Dedifferentiated amniotic fluid mesenchymal stem cell (primary cell): ENCODE measurements at regions not wholly inside any gene's neighbourhood (a gene's known extent, or its start where the extent isn't known, plus 50 kb on each side); places are given as distances from the start of the nearest gene placed in this dataset.
"Not testable (repeated sequence)": the region's sequence is repeated elsewhere in the genome, so short reads cannot be mapped to it uniquely, and the experiment has no call there.

Source experiments
- DNase-seq: peaks from one replicate; pipeline ENCODE4 v3.0.0-alpha.2; 2016; ENCODE audit errors: extremely low spot score

- peak; percentile 15 for DNase-seq
Observed at GRCh38 chrX:44785652-44786051, 58.2 kb upstream of the DUSP21 start.

DNA sequence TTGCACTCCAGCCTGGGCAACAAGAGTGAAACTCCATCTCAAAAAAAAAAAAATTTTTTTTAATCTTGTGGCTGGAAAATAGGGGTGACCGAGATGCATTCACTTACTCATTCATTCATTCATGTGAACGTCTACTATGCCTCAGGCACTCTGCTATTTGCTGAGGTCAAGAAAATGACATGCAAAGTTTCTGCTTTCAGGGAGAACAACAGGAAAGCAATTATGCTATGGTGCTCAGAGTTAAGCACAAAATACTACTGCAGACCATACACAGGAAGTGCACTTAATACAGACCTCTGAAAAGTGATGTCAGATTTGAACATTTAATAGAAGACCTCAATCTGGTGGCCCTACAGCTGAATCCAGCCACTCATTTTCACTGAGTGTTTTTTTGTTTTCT lies 59.6 kb upstream of the DUSP21 start:
- DNase-seq: no peak

- no peak for DNase-seq
Observed at GRCh38 chrX:44778254-44778653, 65.6 kb upstream of the DUSP21 start.

DNA sequence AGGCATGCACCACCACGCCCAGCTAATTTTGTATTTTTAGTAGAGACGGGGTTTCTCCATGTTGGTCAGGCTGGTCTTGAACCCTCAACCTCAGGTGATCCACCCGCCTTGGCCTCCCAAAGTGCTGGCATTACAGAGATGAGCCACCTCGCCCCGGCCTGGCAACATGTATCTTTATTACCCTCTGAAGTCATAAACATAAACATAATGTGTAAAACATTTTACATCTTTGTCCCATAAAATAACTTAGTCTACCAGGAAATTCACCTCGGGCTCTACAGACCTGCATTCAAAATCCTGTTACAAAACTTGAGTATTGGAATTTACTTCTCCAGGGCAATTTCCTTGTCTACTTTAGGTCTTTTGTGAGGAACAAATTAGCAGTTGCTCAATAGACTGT lies 68.1 kb upstream of the DUSP21 start:
- no peak for DNase-seq

DNA sequence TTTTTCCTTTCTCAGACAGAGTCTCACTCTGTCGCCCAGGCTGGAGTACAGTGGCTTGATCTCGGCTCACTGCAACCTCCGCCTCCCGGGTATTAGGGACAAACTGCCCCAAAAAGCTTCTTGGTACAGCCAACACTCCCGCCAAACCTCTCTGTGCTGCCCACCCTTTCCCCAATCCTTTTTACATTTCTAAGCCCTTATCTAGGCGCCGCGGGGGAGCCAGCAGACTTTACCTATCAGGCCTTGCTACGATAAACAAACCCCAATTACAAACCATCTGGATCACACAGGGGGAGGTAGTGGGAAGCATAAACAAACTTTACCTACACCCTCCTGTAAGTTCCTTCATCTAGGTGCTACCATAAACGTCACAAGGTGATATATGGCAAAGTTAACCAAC lies 69.8 kb upstream of the DUSP21 start:
- DNase-seq: not testable (repeated sequence)

- DNase-seq: no peak
Observed at GRCh38 chrX:44770121-44770520, 73.7 kb upstream of the DUSP21 start.

DNA sequence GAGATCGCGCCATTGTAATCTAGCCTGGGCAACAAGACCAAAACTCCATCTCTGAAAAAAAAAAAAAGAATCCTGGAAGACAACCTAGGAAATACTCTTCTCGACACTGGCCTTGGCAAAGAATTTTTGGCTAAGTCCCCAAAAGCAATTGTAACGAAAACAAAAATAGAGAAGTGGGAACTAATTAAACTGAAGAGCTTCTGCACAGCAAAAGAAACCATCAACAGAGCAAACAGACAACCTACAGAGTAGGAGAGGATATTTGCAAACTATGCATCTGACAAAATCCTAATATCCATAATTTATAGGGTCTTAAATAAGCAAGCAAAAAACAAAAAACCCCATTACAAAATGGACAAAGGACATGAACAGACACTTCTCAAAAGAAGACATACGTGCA lies 76.5 kb upstream of the DUSP21 start:
- no peak for DNase-seq

GRCh38 chrX:44765556-44765955 lies 78.3 kb upstream of the DUSP21 start:
- no peak for DNase-seq

- no peak for DNase-seq
Observed at GRCh38 chrX:44747969-44748368, 95.9 kb upstream of the DUSP21 start.

DNA sequence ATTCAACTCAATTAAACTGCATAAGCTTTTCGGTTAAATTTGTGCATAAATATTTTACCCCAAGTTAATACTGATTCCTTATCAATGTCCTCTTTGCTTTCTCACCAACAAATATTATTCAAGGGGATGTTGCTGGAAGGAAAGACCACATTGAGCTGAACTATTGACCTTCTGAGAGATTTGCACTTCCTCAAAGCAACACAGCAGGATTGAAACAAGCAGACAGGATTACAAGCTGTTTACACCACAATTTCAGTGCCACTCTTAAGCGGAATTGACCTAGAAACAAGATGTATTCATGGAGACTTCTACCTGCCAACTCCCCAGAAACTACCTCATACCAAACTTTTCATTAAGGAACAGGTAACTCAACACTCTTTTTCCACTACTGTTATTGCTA lies 96.5 kb upstream of the DUSP21 start:
- no peak for DNase-seq

- DNase-seq: no peak
Observed at GRCh38 chrX:44744799-44745198, 99.0 kb upstream of the DUSP21 start.

DNA sequence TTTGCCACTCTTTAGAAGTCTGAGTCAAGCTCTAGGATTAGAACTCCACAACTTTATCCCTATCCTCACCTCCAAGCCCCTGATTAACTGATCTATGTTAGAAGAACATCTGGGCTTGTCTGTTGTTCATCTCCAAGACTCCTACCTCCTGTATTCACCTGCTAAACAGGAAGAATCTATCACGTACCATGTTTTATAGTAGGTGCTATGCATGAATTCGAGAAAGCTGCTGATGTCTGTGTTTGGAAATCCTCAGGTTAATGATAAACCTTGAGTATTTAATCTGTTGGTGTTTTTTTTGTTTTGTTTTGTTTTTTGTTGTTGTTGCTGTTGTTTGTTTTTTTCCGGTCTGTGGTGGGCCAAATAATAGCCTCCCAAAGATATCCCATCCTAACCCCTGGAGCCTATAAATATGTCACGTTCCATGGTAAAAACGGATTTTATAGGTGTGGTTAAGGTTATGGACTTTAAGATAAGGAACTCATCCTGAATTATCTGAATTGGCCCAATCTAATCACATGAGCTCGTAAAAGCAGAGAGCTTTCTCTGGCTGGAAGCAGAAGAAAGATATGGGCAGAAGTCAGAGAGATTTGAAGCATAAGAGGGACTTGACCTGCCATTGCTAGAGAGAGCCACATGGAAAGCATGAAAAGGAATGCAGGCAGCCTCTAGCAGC lies 101.2 kb upstream of the DUSP21 start:
- DNase-seq: no peak

- DNase-seq: not testable (repeated sequence)
Observed at GRCh38 chrX:44741859-44742258, 102.0 kb upstream of the DUSP21 start.

DNA sequence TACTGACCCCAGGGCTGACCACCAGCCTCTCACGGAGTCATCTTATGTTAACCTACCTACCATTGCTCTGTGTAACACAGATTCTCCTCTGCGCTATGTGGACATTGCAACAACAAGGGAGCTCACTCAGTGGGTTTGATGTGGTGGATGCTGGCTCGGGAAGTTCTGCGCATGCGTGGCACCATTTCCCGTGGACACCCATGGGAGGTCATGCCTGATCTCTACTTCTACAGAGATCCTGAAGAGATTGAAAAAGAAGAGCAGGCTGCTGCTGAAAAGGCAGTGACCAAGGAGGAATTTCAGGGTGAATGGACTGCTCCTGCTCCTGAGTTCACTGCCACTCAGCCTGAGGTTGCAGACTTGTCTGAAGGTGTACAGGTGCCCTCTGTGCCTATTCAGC lies 102.4 kb upstream of the DUSP21 start:
- DNase-seq: not testable (repeated sequence)

GRCh38 chrX:44735498-44735897 lies 108.3 kb upstream of the DUSP21 start:
- no peak for DNase-seq

DNA sequence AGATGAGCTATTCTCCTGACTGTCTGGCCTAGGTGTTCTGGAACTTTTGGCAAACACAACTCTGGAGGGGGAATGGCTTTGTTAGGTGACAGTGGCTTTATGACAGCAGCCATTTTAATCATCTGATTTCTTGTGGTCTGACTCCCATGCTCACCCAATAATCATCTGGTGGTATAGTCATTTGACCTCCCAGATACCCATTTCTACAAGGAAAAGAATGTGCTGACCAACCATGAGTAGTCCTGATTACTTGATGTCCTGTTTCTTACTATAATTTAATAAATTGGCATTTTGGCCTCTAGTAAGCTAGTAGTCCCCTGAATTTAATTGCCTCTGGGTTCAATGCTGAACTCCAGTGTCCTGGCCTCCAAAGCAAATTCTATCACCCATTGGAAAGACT lies 109.9 kb upstream of the DUSP21 start:
- DNase-seq: no peak

- DNase-seq: no peak
Observed at GRCh38 chrX:44731160-44731559, 112.7 kb upstream of the DUSP21 start.

GRCh38 chrX:44723426-44723825 lies 120.4 kb upstream of the DUSP21 start:
- DNase-seq: no peak

GRCh38 chrX:44708470-44708869 lies 135.4 kb upstream of the DUSP21 start:
- no peak for DNase-seq

GRCh38 chrX:44705817-44706551 lies 137.8 kb upstream of the DUSP21 start:
- DNase-seq: no peak

DNA sequence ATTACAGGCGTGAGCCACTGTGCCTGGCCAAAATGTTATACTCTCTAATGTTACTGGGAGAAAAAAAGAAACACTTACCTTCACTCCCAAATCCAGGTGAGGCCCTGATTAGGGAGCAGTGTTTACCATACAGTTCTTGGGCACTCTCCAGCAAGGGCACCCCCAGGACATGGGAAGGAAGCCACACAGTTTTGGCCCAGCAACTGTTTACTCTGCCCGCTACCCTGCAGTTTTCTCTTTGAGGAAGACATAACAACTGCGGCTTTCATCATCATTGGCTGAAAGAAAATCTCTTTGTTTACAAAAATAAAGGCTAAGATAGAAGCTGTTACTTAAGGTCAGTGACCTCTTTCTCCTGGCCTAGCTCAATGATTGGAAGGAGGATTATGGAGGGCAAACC lies 145.5 kb upstream of the DUSP21 start:
- DNase-seq: no peak

DNA sequence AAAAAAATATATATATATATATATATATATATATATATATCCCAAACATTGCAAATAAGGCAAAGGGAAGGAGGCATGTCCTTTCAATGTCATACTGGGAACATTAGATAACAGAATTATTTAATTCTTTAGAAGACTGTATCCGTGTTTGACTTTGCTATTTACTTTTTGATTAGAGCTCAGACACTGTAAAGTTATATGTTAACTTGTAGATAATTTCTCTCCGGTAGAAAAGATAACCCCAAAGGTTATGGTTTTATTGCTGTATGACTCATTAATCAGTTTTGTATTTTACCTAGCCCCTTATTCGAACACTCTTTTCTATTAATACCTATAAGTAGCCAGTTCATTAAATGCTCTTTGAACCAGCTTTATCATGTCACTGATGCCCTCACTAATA lies 150.6 kb upstream of the DUSP21 start:
- no peak for DNase-seq

GRCh38 chrX:44690129-44690528 lies 147.5 kb upstream of the FUNDC1 start:
- no peak for DNase-seq
